HG03432 (cell line): ENCODE measurements at regions not wholly inside any gene's neighbourhood (a gene's known extent, or its start where the extent isn't known, plus 50 kb on each side); places are given as distances from the start of the nearest gene placed in this dataset.

Experiments
- ATAC-seq: cut with Tn5 transposase; IDR thresholded peaks from one replicate; pipeline ENCODE4 v1.9.1; 2021; ENCODE audit warnings: mild to moderate bottlenecking, moderate library complexity; ENCODE audit not compliant: unreplicated experiment

DNA sequence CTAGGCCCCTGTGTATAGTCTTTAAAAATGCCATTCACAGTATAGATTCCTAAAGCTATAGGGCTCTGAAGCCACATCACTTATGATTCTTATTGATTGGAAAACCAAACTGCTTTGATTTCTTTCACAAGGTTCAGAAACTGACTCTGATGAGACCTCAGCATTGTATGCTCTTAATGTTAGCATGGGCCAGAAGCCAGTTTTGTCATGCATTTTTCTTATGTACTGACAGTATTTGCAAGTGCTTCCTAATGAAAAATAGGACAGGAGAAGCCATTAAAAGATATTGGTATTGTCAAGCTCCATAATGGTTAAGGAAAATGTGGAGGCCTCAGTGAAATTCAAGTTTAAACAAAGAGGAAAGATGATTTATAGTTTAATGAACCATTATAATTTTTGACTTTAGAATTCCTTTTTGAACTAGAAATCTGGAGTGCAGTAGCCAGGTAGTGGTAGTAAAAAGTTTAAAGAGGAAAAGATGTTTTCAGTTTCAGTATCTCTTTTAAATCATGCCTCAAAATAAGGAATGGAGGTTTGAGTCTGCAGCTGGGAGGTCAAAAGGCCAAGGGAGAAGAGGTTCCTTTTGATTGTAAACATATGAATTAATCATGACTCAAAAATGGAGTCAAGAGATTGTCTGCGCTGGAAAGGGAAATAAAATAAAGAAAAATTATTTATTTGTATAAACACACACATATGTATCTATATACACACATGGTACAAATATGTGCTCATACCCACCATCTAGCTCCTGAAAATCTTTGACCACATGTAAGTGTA lies 388.1 kb upstream of the PRICKLE1 start:
- no peak for ATAC-seq

DNA sequence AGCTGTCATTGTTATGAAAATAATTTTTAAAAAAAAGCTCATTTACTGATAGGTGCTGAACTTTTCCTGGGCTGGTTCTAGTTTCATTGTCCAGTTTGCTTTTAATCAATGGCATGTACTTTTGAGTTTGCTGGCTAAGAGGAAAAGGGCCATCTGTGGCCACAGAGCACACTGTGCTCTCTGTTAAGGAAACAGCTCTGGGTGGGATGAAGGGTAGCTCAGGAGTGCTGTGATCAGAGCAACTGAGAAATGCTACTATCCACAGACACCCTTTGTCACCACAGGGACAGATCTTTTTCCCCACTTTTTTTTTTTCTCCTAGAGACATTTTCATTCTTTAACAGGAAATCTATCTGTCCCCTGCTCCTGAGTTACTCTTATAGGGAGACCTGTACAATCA lies 387.1 kb upstream of the PRICKLE1 start:
- no peak for ATAC-seq

DNA sequence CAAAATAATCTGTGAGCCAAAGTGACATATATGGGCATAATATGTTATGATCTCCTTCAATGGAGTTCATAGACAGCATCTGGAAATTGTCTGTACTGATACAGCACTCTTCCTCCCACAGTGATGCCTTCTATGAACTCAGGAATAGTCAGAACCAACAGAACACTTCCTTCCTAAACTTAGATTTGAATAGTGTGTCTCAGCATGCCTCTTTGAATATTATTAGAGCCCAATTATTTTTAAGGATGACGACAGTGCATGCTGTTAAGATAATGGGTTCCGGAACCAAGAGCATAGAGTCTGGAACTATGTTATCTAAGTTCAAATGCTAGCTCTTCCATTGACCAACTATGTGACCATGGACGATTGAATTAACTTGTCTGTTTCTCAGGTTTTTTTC lies 386.6 kb upstream of the PRICKLE1 start:
- no peak for ATAC-seq

DNA sequence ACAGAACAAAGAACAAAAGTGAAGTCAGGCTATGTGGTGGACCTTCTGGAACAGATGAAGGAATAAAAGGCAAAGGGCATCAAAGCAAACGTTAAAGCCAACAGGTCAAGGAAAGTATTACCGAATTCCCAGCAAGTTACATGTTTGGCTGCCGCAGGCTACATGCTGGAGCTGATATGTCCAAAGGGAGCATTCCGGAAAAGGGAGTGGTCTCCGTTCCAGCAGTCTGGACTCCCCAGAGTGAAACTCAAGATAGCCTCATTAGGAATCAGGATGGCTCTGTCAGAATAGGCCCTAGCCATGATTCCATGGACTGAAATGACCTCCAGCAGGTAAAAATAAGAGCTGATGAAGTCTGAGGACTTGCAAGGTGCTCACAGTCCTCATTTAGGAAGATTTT lies 379.8 kb upstream of the PRICKLE1 start:
- no peak for ATAC-seq

DNA sequence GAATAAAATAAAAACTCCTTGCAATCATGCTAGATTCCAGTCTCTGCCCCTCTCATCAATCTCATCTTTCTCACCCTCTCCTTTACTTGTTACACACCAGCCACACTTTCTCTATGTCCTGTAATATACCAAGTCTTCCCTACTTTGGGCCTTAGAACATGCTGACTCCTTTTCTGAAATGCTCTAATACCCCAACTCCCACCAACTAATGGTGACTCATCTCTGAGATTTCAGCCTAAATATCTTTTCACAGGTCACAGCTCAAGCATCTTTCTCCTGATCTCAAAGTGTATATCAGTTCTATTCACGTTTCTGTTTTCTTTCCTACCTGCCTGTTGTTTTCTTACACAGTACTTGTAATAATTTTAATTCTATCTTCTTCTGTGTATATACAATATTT lies 378.9 kb upstream of the PRICKLE1 start:
- ATAC-seq, result no peak

DNA sequence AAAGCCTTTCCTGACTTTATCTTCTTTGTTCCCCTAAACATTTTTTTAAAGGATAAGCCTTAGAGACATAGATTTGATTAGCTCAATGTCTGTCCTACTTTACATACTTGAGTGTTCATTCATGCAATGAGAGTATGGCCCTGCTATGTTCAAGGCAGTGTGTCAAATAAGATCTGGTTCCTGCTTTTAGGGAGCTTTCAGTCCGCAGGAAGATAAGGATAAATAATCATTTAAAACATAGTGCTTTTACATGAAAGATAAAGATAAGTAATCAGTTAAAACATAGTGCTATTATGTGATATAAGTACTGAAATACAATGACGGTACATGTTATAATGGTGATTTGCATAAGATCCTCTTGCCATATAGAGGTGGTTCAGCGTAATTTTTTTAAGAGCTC lies 378.3 kb upstream of the PRICKLE1 start:
- ATAC-seq, result no peak

DNA sequence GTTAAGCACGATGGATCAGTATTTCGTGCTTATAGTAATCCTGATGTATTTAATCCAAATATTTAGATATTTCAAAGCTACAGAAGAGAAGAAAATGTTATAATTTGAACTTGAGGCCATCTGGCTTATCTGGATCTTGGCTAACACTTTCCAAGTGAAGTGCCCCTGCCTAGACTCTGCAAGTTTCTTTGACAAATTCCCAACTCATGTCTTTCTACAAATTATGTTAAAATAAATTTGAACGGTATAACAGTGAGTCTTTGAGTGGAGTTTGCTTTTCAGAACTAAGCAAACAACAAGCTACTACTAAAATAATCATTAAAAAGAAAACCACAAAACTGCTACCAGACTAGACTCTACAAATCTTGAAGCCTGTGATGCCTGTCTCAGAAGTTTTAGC lies 374.4 kb upstream of the PRICKLE1 start:
- ATAC-seq, result no peak

DNA sequence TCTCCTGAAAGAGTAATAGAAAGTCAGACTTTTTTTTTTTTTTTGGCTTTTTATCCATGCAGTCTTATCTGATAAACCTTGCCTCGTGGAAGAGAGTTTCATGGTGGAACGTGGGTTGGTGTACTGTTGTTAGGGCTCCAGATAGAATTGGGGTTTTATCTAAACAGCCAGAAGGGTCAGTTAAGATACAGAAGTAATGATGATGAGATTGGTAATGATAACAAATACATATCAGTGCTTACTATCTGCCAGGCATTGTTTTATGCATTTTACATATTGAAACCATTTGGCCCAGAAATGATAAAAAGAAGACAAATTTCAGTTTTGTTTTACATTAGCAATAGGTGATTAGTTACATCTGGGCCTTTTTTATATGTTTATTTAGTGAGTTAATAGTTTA lies 372.8 kb upstream of the PRICKLE1 start:
- ATAC-seq, result no peak

DNA sequence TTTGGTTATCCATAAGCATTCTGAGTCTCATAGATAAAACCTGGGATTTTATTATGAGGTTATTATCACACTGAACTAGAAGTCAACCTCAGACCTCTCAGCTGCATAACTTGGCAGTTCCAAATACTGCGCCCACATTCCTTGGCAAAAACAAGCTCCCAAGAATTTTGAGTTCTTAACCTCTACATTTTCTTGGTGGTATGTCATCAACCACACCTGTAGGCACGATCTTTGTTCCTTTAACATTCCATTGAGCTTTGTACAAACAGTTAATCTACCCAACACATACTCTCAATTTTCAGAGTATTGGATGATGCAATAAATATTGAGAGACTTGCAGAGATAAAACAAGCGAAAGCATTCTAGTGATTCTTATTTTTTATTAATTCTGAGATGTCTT lies 371.8 kb upstream of the PRICKLE1 start:
- ATAC-seq, result no peak

DNA sequence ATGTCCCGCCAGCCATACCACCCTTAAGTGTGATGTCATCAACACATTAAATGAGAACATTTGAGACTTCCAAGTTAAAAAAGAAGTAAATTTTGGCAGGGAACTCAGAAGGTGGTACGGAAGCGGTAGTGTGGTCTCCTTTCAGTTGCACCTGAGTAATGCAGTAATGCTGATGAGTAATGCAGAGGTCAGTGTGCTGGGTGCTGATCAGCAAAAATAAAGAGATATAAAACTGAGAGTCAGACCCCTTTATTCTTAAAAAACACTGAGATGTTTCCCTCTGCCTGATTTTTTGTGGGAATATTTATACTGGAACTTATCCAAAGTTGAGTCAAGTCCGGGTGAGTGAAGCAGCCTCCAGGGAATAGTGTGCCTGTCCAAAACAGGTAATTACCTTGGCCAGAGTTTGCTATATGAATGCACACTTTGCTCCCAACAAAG lies 370.6 kb upstream of the PRICKLE1 start:
- no peak for ATAC-seq

DNA sequence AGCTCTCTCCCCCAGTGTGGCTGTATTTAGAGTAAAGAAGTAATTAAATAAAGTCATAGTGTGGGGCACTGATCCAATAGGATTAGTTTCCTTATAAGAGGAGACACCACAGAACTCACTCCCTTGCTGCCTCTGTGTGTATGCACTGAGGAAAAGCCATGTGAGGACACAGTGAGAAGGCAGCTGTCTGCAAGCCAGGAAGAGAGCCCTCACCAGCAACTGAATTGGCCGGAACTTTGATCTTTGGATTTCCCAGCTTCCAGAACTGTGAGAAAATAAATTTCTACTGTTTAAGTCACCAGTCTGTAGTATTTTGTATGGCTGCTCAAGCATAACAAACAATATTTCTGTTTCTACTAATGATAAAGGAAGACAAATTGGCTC lies 368.7 kb upstream of the PRICKLE1 start:
- no peak for ATAC-seq

DNA sequence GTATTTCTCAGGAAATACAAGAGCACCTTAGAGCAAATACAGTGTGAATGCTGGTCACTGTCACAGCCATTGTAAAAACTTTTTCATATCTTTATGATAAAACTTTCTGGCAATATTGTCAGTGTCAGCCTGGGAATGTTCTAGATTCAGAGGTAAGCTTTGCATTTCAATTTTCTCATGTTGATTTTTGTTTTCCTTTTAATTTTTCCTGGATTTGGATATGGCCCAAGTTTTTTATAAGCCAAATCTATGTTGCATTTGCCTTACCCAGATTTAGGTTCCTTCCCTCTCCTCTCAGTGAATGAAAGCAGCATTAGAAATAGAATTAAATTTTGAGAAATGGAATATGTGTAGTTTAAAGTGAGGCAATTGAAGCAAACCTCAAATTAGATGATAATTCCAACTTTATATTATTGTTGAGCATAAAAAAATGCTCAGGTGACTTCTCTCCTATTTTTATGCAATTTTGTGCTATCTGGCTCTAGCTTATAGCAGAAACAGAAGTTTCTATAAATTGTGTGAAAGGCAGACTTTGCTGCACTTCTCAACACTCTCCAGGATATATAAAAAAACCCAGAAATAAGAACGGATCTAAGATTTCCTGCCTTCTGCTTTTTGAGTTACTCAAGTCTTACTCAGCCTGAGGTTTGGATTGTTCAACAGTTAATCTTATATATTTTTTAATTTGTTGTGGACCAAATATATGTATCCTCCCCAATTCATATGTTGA lies 368.2 kb upstream of the PRICKLE1 start:
- ATAC-seq, result no peak

DNA sequence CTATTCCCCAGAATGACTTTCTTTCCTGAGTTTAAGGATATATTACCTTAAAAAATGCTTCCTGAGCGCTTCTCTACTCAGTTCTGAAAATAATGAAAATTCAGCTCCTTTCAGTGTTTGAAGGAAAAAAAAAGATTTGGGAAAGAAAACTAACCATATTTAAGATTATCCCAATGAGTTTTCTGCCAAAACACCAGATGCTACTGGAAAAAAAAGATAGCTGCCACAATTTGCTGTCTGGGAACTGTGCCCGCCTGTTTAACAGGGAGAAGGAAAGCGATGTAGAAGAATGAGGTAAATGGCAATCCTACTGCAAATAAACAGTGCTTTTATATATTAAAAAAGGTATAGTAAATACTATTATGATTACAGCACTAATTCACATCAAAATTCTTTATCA lies 367.6 kb upstream of the PRICKLE1 start:
- no peak for ATAC-seq

DNA sequence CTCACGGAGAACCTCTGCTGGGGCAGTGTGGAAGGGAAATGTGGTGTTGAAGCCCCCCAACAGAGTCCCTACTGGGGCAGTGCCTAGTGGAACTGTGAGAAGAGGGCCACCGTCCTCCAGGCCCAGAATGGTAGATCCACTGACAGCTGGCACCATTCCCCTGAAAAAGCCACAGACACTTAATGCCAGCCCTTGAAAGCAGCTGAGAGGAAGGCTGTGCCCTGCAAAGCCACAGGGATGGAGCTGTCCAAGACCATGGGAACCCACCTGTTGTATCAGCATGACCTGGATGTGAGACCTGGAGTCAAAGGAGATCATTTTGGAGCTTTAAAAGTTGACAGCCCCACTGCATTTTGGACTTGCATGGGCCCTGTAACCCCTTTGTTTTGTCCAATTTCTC lies 363.5 kb upstream of the PRICKLE1 start:
- no peak for ATAC-seq

DNA sequence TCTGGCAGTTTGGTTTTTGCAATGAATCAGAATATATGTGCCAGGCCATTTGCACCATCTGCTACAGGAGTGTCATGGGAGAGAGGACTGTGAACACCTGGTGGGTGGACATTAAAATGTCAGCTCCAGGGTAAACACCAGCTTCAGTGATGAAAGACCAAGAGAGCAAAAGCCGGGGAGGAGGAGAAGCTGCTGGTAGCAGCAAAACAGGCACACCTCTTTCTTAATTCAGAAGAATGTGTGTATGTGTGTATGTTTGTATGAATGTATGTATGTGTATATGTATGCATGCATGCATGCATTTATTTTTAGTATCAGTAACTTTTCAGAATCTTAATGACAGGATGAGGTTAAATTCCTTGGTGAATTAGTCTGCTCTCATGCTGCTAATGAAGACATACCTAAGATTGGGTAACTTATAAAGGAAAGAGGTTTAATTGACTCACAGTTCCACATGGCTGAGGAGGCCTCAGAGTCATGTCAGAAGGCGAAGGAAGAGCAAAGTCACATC lies 357.4 kb upstream of the PRICKLE1 start:
- ATAC-seq, result no peak

DNA sequence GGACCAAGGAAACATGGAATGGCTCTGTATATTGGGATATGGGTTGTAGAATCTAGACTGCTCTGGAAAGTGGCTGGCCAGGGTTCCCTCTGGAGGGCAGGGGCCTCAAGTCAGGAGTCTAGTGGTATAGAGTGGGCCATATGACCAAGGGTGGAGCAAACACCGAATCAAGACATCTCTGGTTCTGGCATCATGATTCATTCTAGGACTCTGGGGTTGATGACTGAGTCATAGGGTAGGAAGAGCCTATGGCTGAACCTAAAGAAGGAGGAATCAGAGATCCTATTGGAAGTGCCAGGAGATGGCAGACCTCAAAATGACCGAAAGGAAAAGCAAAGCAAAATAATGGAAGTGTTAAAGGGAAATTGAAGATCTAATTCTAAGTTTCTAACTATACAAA lies 356.4 kb upstream of the PRICKLE1 start:
- ATAC-seq, result no peak

DNA sequence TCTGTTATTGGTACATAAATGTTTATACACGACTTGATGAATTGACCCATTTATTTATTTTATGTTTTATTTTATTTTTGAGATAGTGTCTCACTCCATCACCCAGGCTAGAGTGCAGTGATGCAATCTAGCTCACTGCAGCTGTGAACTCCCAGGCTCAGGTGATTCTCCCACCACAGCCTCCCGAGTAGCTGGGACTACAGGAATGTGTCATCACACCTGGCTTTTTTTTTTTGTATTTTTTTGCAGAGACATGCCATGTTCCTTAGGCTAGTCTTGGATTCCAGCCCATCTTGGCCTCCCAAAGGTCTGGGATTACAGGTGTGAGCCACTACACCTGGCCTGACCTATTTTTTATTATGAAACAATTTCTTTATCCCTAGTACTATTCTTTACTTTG lies 355.0 kb upstream of the PRICKLE1 start:
- ATAC-seq, result no peak

DNA sequence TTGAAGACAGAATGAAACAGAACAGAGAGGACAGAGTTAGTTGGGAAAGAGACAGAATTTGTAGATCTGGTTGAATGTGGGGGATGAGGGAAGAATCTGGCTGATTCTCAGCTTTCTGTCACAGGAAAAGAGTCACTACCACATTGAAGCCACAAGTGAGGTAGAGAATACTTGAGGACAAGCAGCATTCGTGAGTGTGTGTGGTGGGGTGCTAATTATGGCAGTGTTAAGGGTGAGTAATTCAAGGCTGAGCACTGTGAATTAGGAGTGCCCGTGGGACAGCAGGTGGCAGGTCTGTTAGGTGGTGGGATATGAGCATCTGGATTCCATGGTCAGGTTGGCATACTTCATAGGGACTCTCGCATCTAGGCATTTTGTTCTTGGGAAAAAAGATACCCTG lies 347.4 kb upstream of the PRICKLE1 start:
- no peak for ATAC-seq

DNA sequence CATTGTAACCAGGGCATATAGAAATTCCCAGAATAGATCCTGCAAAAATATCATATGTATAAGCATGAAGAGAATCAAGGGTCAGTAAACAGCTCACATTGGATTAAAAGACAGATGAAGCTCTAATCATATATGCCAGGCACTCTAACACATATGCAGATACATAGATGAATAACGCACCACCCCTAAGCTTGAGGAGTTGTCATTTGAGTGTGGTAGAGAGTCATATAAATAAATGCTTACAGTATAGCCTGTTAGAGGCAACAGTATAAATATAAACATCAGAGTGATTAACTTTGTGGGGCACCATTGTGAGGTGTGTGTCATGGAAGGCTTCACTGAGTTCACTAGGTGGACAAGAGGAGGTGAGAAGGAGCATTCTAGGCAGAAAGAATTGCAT lies 346.7 kb upstream of the PRICKLE1 start:
- ATAC-seq, result no peak

DNA sequence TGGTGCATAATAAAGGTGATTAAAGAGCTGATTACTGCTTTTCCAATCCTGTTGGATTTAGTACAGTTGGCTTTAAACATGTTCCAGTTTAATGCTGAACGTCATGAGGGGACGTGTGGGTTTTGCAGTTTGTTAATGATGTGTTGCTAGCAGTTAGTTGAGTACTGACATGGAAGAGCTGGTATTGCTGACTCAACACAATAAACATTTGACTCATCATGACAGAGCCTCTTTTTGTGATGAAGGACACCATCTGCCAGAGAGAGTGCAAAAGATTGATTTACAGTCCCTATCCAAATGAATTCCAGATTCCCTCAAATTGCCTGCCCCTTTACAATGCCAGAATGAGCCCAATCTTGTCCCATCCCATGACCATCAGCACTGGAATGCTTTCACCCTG lies 346.2 kb upstream of the PRICKLE1 start:
- ATAC-seq, result no peak

DNA sequence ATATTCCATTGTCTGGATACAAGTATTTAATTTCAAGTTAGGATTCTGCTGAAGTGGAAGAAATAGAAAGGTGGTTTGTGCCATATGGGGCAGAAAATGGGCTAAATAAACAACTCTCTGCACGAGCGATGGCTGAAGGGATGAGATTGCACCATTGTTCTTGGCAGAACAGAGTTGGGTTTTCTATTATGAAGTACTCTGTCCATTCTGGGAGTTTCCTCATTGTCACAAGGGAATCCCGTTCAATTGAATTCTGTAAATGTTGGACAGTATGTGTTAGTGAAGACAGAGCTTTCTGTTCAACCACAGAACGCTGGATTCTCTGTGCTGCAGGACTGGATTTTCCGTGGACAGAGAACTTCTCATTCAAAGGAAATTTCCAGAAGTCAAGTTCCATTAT lies 345.5 kb upstream of the PRICKLE1 start:
- no peak for ATAC-seq

DNA sequence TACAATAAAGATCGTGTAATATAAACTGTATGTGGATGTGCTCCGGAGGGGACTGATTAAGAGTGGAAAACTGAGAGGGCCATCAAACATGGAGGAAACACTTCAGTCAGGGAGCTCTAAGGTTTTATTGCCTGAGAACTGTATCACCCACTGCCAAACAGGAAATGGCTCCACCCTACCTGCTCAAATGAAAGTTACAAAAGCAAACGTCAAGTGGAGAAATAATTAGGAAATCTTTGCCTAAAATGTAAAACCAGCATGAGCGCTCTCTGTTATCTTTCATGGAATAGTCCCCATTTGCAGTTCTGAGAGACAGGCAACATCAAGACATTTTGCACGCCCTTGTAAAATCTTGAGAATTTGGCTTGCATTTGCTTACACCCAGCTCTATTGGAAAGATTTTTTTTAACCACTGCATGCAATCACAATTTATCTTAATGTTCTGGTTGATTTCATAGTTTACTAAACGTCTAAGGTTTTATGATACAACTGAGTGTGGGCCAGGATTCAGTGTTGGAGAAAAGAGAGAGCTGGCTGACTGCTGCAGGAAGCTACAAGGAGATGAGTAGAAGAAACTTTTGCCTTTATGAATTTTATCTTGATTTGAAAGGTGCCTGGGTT lies 344.0 kb upstream of the PRICKLE1 start:
- no peak for ATAC-seq
